SIG-M5 treated with dmso at 0.1 percent for 504 hours (cell line): ENCODE measurements at regions not wholly inside any gene's neighbourhood (a gene's known extent, or its start where the extent isn't known, plus 50 kb on each side); places are given as distances from the start of the nearest gene placed in this dataset.
"Not testable (repeated sequence)": the region's sequence is repeated elsewhere in the genome, so short reads cannot be mapped to it uniquely, and the experiment has no call there.

ENCODE experiments used
- DNase-seq: peaks from one replicate; lab custom pipeline; 2025; ENCODE audit not compliant: unreplicated experiment; lab: John Stamatoyannopoulos, UW

GRCh38 chr14:84856751-84857534, 673.0 kb upstream of the FLRT2 start:
- DNase-seq, result no peak

DNA sequence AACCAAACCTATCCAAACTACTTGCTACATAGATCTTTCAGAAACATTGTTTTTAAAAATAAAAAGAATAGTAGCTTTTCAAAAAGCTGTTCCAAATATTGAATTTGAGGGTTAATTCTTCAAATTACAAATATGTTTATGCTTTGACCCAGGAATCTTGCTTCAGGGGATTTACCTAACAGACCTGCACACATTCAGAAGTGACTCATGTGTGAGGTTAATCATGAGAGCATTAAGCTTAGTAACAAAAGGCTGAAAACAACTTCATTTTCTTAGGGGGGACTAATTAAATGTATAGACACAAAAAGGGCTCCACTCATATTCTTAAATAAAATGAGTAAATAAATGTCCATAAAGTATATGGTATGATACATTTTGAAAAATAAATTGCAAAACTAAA, 672.4 kb upstream of the FLRT2 start:
- DNase-seq, result no peak

- DNase-seq, result no peak
Measured at GRCh38 chr14:84859116-84859515, 670.8 kb upstream of the FLRT2 start.

- DNase-seq, result no peak
Measured at GRCh38 chr14:84864548-84865271, 665.2 kb upstream of the FLRT2 start.

GRCh38 chr14:84871734-84872133, 658.2 kb upstream of the FLRT2 start:
- no peak for DNase-seq

DNA sequence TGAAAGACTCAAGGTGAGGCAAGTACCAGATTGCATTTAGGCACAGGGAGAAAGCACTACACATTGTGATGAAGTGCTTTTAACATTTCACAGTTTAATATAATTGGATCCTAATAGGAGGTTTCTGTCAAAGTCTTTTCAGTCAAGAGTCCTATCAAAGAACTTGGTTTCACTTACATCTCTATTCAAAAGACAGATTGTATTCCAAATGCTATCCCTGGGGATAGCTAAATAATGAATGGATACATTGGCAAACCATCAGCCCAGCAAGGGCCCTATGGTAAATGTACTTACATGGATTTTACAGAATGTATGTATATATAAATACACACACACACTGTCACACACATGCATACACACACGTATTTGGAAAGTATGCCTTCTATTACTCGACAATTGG, 655.5 kb upstream of the FLRT2 start:
- no peak for DNase-seq

DNA sequence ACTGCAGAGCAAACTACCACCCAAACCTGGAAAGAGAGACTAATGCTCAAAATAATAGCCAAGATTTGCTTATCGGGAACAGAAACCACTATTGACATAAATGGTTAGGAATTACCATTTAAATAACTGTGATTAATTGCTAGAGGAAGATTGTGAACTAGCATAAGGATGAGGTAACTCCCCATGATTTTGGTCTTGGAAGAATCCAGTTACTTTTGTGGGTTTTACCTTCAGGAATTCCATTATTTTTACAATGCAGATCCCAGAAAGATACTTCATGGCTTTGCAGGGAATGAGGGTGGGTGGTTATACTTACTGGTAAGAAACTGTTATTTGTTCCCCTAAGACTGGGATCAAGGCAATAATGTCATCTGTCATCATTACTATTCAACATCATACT, 652.9 kb upstream of the FLRT2 start:
- no peak for DNase-seq

- DNase-seq, result no peak
Measured at GRCh38 chr14:84882830-84883229, 647.1 kb upstream of the FLRT2 start.

- DNase-seq, result no peak
Measured at GRCh38 chr14:84885061-84885460, 644.9 kb upstream of the FLRT2 start.

DNA sequence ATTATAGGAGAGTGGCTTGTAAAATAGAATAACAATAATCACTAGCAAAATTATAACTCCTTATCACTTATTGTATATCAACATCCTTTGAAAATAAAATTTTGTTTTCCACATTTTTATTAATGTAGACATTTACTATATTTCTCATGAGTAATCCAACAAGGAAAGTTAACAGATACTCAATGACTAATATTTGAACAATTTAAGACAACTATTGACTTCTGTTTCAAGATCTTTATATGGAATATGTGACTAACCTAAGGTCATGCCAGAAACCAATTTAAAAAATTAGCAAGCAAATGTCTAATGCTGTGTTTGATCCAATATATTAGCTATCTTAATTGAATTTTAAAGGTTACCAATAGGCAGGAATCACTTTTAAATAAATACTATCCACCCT, 638.5 kb upstream of the FLRT2 start:
- no peak for DNase-seq

DNA sequence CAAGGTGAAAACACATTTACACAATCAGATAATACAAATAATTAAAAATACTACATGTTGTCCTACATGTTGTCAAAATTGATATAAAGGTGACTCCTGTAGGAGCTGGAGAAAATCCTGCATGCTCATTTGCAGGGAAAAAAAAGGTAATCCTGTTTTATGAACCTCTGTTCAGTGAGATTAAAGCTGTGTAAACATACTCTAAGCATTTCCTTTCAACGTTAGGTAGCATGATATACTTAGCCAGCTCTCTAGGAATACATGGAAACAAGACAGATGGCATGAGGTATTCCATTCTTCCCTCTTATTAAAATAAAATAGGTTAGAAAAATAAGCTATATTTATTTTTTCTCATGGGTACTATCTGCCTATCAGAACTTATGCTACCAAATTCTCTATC, 635.7 kb upstream of the FLRT2 start:
- no peak for DNase-seq

DNA sequence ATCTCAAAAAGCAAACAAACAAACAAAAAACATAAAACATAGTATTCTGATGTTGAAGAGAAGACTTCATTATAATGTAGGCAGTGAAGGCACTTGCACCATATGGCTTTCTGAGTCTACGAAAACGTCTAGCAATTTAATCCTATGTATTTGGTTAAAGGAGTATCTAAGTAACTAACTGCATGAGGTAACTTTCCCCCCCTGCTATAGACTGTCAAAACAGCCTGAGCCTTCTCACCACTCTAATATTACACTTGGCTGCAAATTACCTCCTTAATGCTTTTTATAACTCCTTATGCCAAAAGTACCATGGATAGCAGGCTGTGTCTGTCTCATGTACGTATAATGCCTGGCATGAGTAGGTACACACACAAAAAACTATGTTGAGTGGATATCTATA, 607.6 kb upstream of the FLRT2 start:
- no peak for DNase-seq

DNA sequence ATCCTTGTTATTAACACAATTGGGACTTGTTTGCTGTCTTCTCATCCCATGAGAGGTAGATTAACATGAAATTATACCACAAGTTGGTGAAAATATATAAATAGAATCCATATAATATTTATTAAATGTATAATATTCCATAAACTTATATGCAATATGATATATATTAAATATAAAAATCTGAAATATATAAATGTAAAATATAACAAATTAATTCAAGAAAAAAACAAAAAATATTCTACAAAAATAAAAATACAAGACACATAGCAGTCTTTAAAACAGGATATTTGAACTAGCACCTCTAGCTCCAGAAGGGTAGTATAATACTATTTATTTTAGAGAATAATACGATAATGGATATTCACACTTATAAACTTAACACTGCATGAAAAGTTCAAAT, 603.3 kb upstream of the FLRT2 start:
- no peak for DNase-seq

- DNase-seq, result no peak
Measured at GRCh38 chr14:84927096-84927827, 602.7 kb upstream of the FLRT2 start.

GRCh38 chr14:84929086-84929485, 600.9 kb upstream of the FLRT2 start:
- no peak for DNase-seq

DNA sequence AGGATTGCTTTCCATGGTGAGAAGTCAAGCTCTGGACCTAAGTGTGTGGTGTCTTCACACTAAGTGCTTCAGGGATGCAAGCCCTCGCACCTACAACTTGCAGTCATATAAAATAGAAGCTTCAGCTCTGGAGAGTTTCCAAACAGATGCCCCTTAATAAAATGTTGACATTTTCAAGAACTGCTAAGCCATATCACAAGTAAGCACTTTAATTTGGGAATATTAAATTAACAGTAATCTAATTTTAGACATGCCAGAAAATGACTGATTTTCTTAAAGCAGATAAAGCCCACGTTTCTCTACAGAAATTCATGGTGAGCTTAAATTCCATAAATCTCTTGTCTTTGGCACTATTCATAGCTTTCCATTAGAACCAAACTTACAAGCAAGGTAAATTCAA, 600.1 kb upstream of the FLRT2 start:
- DNase-seq, result no peak

- no peak for DNase-seq
Measured at GRCh38 chr14:84937016-84937415, 592.9 kb upstream of the FLRT2 start.

- no peak for DNase-seq
Measured at GRCh38 chr14:84937449-84937848, 592.5 kb upstream of the FLRT2 start.

DNA sequence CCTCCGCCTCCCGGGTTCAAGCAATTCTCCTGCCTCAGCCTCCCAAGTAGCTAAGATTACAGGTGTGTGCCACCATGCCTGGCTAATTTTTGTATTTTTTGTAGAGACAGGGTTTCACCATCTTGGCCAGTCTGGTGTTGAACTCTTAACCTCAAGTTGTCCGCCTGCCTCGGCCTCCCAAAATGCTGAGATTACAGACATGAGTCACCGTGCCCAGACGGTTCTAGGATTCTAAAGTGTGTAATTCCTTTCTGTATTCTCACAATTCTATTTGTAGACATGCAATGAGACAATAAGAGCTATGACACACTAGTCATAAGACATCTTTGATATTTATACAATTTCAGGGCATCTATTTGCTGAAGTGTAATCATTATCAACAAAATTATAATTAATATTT, 585.0 kb upstream of the FLRT2 start:
- not testable (repeated sequence) for DNase-seq

GRCh38 chr14:84959851-84960520, 570.0 kb upstream of the FLRT2 start:
- peak; percentile 29 for DNase-seq

DNA sequence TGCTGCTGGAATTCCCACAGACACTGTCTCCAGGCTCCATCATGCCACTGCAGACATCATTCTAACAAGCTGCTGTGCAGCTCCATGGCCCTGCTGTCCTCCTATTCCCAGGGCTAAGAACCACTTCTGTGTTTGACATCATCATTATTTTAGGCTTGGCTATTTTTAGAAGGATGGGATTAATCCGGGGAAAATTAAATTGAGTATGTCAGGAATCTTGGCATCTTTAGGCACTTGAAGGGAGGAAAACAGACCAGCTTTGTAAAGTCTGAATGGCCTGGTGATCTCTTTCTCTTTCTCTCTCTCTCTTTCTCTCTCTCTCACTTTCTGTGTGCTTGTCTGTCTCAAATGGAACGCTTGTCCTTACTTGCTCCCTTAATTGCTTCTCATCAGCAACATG, 568.3 kb upstream of the FLRT2 start:
- DNase-seq, result no peak
